OCI-LY7 (cell line): ENCODE measurements at regions not wholly inside any gene's neighbourhood (a gene's known extent, or its start where the extent isn't known, plus 50 kb on each side); places are given as distances from the start of the nearest gene placed in this dataset.
A peak's percentile ranks its signal among the peaks of the same experiment; 100 is the strongest.

ENCODE experiments used
- BruUV-seq: library from RNA; stranded (reverse); fragments of 400-500 nt; replicated peaks from 2 replicates; lab custom pipeline; 2021; lab: Mats Ljungman, UMichigan
- CTCF ChIA-PET: fragments of 300-600 bp; sonication (Branson Sonifier 250); formaldehyde crosslinking; loops from one replicate; lab custom pipeline; 2022; ENCODE audit warnings: antibody characterized with exemption; ENCODE audit not compliant: unreplicated experiment; lab: Charles Lee
- POLR2A ChIA-PET: fragments of 300-600 bp; sonication (Branson Sonifier 250); formaldehyde crosslinking; loops from one replicate; lab custom pipeline; 2022; ENCODE audit warnings: antibody characterized with exemption; lab: Charles Lee
- DNase-seq: peaks from one replicate; pipeline ENCODE4 v3.0.0-alpha.2; 2015; ENCODE audit warnings: low spot score
- H2AFZ ChIP-seq: fragments of 200-600 bp; sonication (generic), shearing (Covaris generic); 2 replicates; pipeline ENCODE4 v1.6.1; 2014; ENCODE audit warnings: mild to moderate bottlenecking, antibody characterized with exemption, low read length, moderate library complexity
- H3K27ac ChIP-seq: fragments of 200-600 bp; sonication (generic); 2 replicates; pipeline ENCODE4 v1.5.1; 2014; ENCODE audit warnings: mixed run types, low read depth, mild to moderate bottlenecking, moderate library complexity, low read length, inconsistent platforms; ENCODE audit not compliant: poor library complexity, severe bottlenecking
- H3K36me3 ChIP-seq: fragments of 200-600 bp; sonication (generic); 2 replicates; pipeline ENCODE4 v1.6.1; 2014; ENCODE audit warnings: mild to moderate bottlenecking, antibody characterized with exemption, low read length, moderate library complexity, mixed read lengths; ENCODE audit not compliant: insufficient read depth
- H3K4me1 ChIP-seq: fragments of 200-600 bp; sonication (generic); 2 replicates; pipeline ENCODE4 v1.5.1; 2014; ENCODE audit warnings: mild to moderate bottlenecking, low read length; ENCODE audit not compliant: insufficient read depth, poor library complexity, severe bottlenecking
- H3K4me2 ChIP-seq: fragments of 200-600 bp; sonication (generic); 2 replicates; pipeline ENCODE4 v1.6.1; 2014; ENCODE audit warnings: mild to moderate bottlenecking, low read length
- H3K4me3 ChIP-seq: fragments of 200-600 bp; sonication (generic); 2 replicates; pipeline ENCODE4 v1.5.1; 2014; ENCODE audit warnings: mild to moderate bottlenecking, low read depth, low read length; ENCODE audit not compliant: poor library complexity, severe bottlenecking
- H3K79me2 ChIP-seq: fragments of 200-600 bp; sonication (generic); 2 replicates; pipeline ENCODE4 v1.6.1; 2016; ENCODE audit warnings: low read depth, mild to moderate bottlenecking, low read length, moderate library complexity, mixed read lengths; ENCODE audit not compliant: insufficient read depth
- H3K9me2 ChIP-seq: fragments of 200-600 bp; sonication (generic); 2 replicates; pipeline ENCODE4 v1.6.1; 2016; ENCODE audit warnings: mild to moderate bottlenecking, low read length, mixed read lengths; ENCODE audit not compliant: insufficient read depth
- H3K9me3 ChIP-seq: fragments of 200-600 bp; sonication (generic); 2 replicates; pipeline ENCODE4 v1.6.1; 2014; ENCODE audit warnings: mild to moderate bottlenecking, mixed run types, low read length, mixed read lengths
- H4K20me1 ChIP-seq: fragments of 200-600 bp; sonication (generic); 2 replicates; pipeline ENCODE4 v1.6.1; 2014; ENCODE audit warnings: mild to moderate bottlenecking, antibody characterized with exemption, low read length, moderate library complexity, mixed read lengths; ENCODE audit not compliant: insufficient read depth
- EZH2phosphoT487 ChIP-seq: fragments of 200-600 bp; sonication (generic); IDR thresholded peaks from 2 replicates; pipeline ENCODE4 v1.6.1; 2018; ENCODE audit warnings: low read depth, borderline replicate concordance, mild to moderate bottlenecking, mixed run types, antibody characterized with exemption, low read length, moderate library complexity, mixed read lengths
- intact Hi-C: fragments of 100-400 bp; cut with micrococcal nuclease; formaldehyde crosslinking; loops from one replicate; pipeline ENCODE4 v1.10.0; 2022; ENCODE audit not compliant: unreplicated experiment
- TF ChIP-seq, protein P1 (sequence below): fragments of 200-600 bp; sonication (generic); conservative IDR thresholded peaks from 2 replicates; pipeline ENCODE4 v1.5.1; 2014; ENCODE audit warnings: mild to moderate bottlenecking, antibody characterized with exemption, low read length, moderate library complexity, mixed read lengths

DNA sequence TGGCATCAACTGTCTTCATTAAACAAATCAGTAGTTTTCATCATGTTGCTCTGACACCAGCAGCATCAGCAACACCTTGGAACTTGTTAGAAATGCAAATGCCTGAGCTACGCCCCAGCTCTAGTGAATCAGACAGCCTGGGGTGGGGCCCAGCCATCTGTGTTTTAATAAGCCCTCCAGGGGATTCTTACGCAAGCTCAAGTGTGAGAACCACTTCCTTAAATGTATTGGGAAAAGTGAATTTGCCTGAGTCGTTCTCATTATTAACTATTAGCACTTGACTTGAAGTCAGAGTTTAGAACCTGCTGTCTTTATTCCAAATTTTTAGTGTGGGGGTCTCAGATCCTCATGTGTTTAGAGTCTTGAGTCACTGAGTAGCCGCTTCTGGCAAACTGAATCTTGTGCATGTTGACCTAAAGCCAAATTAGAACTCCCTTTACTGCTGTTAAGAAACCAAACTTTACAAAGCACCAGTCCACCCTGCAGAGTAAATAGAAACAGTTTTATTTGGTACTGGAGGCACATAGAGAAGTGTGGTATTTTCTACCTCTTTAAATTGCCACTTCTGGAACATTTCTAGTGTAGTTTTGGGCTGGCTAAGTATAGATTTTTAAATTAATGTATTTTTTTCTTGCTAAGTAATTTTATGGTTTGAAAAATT is 137.4 kb upstream of the COX10 start:
- CTCF ChIA-PET, result no interaction called here
- TF ChIP-seq EZH2phosphoT487, result no peak
- TF ChIP-seq, protein P1, sequence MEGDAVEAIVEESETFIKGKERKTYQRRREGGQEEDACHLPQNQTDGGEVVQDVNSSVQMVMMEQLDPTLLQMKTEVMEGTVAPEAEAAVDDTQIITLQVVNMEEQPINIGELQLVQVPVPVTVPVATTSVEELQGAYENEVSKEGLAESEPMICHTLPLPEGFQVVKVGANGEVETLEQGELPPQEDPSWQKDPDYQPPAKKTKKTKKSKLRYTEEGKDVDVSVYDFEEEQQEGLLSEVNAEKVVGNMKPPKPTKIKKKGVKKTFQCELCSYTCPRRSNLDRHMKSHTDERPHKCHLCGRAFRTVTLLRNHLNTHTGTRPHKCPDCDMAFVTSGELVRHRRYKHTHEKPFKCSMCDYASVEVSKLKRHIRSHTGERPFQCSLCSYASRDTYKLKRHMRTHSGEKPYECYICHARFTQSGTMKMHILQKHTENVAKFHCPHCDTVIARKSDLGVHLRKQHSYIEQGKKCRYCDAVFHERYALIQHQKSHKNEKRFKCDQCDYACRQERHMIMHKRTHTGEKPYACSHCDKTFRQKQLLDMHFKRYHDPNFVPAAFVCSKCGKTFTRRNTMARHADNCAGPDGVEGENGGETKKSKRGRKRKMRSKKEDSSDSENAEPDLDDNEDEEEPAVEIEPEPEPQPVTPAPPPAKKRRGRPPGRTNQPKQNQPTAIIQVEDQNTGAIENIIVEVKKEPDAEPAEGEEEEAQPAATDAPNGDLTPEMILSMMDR, result no peak
- no peaks in the 10 kb centered on the region for H3K9me2 ChIP-seq
- no TSS peak for BruUV-seq
- H3K27ac ChIP-seq, result no peak overlapping the region
- H2AFZ ChIP-seq, result no peak overlapping the region
- no peaks in the 10 kb centered on the region for H3K36me3 ChIP-seq
- intact Hi-C loops, result no loop called here
- no peak overlapping the region for H3K4me3 ChIP-seq
- POLR2A ChIA-PET, result no interaction called here
- no peaks in the 10 kb centered on the region for H4K20me1 ChIP-seq
- no peaks in the 10 kb centered on the region for H3K4me1 ChIP-seq
- H3K9me3 ChIP-seq, result no peaks in the 10 kb centered on the region
- no peaks in the 10 kb centered on the region for H3K79me2 ChIP-seq
- DNase-seq, result peak; percentile 7
- no peak overlapping the region for H3K4me2 ChIP-seq

DNA sequence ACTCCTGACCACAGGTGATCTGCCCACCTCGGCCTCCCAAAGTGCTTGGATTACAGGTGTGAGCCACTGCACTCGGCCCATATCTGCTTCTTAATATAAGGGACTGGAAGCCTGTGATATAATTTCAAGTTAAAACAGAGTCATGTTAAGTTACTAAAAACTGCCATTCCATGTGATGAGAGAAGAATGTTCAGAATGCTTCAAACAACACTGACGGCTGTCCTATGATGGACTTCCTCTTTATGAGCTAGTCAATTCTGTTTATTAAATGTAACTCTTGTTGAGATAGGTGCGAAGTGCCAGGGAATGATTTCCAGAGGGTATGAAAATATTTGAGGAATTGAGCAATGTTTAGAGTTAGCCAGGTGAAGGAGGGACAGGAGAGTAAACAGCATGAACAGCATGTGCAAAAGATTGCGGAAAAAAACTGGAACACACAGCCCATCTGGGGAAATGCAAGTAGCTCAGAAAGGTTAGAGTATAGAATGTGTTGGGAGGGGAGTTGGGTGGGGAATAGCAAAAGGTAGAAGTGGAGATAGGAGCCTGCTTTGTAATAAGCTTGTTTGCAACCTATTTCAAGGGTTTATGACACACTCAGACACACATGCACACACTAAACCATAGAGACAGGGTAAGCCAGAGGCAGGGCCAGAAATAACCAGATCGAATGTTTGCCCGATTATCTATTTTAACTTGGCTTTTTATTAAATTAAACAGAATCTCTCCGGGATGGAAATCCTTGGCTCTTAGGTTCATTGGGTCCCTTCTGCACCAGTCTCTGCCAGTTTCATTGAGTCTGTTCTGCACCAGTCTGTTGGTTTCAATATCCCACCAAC is 135.6 kb upstream of the COX10 start:
- no peaks in the 10 kb centered on the region for H3K9me2 ChIP-seq
- H2AFZ ChIP-seq, result no peak overlapping the region
- intact Hi-C loops, result no loop called here
- H3K79me2 ChIP-seq, result no peaks in the 10 kb centered on the region
- no TSS peak for BruUV-seq
- H3K27ac ChIP-seq, result no peak overlapping the region
- ChIA-PET POLR2A (no interaction called here), CTCF (no interaction called here)
- TF ChIP-seq, protein P1, result no peak
- TF ChIP-seq EZH2phosphoT487, result no peak
- H3K4me2 ChIP-seq, result no peak overlapping the region
- no peaks in the 10 kb centered on the region for H3K9me3 ChIP-seq
- H3K4me3 ChIP-seq, result no peak overlapping the region
- no peaks in the 10 kb centered on the region for H4K20me1 ChIP-seq
- H3K36me3 ChIP-seq, result no peaks in the 10 kb centered on the region
- no peaks in the 10 kb centered on the region for H3K4me1 ChIP-seq
- no peak for DNase-seq

DNA sequence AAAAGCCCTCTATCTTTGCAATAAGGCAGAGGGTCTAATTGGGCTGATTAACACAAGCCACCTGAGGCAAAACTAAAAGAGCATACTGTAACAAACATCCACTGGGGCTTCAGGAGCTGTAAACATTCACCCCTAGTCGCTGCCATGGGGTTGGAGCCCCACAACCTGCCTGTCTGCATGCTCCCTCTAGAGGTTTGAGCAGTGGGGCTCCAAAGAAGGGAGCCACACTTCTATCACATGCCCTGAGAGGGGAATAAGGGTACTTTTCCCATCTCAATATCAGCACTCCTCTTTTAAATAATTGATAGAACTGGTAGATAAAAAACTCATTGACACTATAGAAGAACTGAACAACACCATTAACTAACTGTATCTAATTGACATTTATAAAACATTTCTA is 130.1 kb upstream of the COX10 start:
- no peaks in the 10 kb centered on the region for H3K79me2 ChIP-seq
- no peaks in the 10 kb centered on the region for H3K36me3 ChIP-seq
- intact Hi-C loops, result no loop called here
- no peaks in the 10 kb centered on the region for H3K9me3 ChIP-seq
- no peaks in the 10 kb centered on the region for H3K4me1 ChIP-seq
- BruUV-seq, result no TSS peak
- H3K4me2 ChIP-seq, result no peak overlapping the region
- CTCF ChIA-PET, result no interaction called here
- no peak overlapping the region for H2AFZ ChIP-seq
- no peaks in the 10 kb centered on the region for H4K20me1 ChIP-seq
- H3K4me3 ChIP-seq, result no peak overlapping the region
- H3K27ac ChIP-seq, result no peak overlapping the region
- no peak for TF ChIP-seq EZH2phosphoT487
- TF ChIP-seq, protein P1, result peak; percentile 36
- DNase-seq, result no peak
- H3K9me2 ChIP-seq, result no peaks in the 10 kb centered on the region
- POLR2A ChIA-PET, result no interaction called here
